ENCODE measurements at regions not wholly inside any gene's neighbourhood (a gene's known extent, or its start where the extent isn't known, plus 50 kb on each side); places are given as distances from the start of the nearest gene placed in this dataset.
A peak's percentile ranks its signal among the peaks of the same experiment; 100 is the strongest.
"Not testable (repeated sequence)": the region's sequence is repeated elsewhere in the genome, so short reads cannot be mapped to it uniquely, and the experiment has no call there.

- DNase-seq (ENCODE audit: low read depth), result no peak
These were observed 52.2 kb downstream of the CALML3 start for GRCh38 chr10:5576780-5577624.

- not testable (repeated sequence) for DNase-seq (ENCODE audit: low read depth)
These were observed 55.3 kb downstream of the CALML3 start for GRCh38 chr10:5580038-5580428.

DNA sequence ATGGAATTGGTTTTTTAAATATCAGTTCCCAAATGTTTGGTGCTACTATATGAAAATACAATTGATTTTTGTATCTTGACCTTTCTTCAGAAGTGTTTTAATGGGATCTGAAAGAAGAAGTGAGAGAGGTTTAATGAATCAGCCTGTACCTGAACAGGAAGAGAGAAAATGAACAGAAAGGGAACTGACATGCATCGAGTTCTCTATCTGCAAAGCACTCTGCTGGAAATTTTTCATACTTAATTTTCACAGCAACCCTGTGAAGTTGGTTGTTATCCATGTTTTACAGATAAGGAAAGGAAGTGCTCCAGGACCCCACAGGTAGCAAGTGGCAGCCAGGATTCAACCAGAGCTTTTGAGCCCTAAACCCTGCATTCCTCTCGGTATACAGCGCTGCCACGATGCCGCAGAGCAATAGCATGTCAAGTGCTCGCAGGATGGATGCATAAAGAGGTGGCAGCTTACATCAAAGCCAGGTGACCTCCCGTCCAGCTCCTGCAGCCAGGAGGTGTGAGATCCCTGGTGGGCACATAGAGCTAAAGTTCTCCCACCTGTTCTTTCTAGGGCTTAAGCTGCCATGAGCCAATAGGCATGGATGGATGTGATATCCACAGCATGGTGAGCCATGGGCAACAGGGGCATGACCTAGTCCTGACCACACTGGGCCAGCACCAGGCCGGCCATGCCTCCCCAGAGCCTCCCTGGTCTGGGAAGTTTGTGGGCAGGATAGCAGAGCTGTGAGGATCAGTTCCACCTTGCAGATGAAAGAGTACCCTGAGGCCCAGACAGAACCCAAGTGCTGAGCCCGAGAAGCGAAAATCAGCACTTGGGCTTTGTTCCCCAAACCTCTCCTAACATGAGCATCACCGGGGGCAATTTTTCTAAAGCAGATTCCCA, 57.2 kb downstream of the CALML3 start:
- no peak for DNase-seq (ENCODE audit: low read depth)

GRCh38 chr10:5582736-5583135, 58.0 kb downstream of the CALML3 start:
- no peak for DNase-seq (ENCODE audit: low read depth)

DNA sequence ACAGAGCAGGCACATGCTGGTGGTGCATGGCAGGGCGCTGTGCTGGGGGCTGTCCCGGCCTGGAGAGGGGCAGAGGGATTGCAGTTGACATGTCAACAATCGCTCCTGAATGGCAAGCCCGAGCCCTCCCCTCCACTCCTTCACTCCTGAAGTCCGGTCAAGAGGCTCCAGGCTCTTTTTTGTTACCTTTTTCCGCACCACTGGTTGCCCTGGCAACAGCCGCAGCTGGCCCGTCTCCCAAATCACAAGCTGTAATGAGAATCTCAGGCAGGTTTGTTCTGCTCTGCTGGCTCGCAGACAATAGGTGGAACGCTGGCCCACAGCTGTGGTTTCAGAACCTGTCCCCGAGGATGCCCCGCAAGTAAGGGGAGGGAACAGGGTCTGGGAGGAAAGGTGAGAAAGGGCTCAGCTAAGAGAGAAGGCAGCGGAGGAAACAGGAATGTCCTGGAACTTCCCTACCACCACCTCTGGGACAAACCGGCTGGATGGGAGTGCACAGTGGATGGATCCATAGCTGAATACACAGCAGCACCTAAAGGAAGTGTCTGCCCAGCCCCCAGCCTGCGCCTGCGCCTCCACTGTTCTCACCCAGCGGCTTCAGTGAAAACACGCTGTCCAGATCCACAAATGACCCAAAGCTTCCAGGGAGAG, 58.9 kb downstream of the CALML3 start:
- no peak for DNase-seq (ENCODE audit: low read depth)

DNA sequence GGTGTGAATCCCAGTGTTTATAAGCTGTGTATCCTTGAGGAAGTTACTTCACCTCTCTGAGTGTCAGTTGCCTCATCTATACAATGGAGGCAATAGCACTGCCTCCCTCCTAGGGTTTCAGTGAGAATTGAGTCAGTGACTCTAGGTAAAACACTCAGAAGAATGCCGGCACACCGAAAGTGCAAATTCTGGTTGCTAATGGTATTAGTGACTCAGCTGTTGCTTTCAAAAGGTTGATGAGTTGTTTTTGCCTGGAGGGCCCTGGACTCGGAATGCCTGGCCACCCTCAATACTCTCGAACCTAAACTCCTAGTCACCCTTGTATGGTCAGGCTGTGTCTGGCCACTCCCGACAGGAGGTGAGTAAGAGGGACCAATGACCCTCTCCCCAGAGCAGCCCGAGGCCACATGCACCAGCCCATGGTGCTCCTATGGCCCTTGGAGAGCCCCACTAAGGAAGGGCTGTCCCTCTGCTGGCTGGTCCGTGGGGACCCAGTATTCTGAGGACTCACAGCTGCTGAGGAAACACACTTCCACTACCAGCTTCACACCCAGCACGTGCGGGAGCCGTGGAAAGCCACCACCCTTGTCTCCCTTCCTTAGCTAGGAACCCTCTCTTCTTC, 60.2 kb downstream of the CALML3 start:
- peak; percentile 81 for DNase-seq (ENCODE audit: low read depth)

GRCh38 chr10:5585517-5586206, 60.9 kb downstream of the CALML3 start:
- DNase-seq (ENCODE audit: low read depth), result no peak

GRCh38 chr10:5587151-5588079, 62.7 kb downstream of the CALML3 start:
- no peak for DNase-seq (ENCODE audit: low read depth)

DNA sequence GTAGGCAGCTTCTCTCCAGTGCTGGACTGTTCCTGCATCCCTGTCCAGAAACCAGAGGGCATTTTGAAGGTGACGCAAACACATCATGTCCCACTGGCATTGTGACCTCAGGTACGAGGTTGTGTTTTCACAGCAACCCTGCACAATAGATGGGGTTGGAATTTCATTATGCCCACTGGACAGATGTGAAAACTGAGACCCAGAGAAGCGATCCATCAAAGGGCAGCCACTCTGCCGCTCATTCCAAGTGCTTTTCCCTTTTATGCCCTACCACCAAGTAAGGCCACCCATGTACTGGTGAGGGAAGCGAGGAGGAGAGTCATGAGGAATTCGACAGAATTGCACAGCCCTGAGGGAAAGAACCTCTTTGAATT, 63.3 kb downstream of the CALML3 start:
- DNase-seq (ENCODE audit: low read depth), result no peak

GRCh38 chr10:5588603-5589002, 63.8 kb downstream of the CALML3 start:
- DNase-seq (ENCODE audit: low read depth), result no peak
